OCI-LY1 (cell line): ENCODE measurements at regions not wholly inside any gene's neighbourhood (a gene's known extent, or its start where the extent isn't known, plus 50 kb on each side); places are given as distances from the start of the nearest gene placed in this dataset.

Experiments
- H2AFZ ChIP-seq: fragments of 200-600 bp; sonication (generic), shearing (Covaris generic); 2 replicates; pipeline ENCODE4 v1.6.0; 2014; ENCODE audit warnings: antibody characterized with exemption, mild to moderate bottlenecking, low read length
- H3F3A ChIP-seq: fragments of 200-600 bp; sonication (generic), shearing (Covaris generic); 2 replicates; pipeline ENCODE4 v1.6.0; 2014; ENCODE audit warnings: mild to moderate bottlenecking, antibody characterized with exemption, low read length, moderate library complexity; ENCODE audit not compliant: insufficient read depth
- H3K27ac ChIP-seq: fragments of 200-600 bp; sonication (generic); 2 replicates; pipeline ENCODE4 v1.5.1; 2014; ENCODE audit warnings: low read length, mixed run types, mild to moderate bottlenecking, low read depth; ENCODE audit not compliant: poor library complexity, severe bottlenecking
- H3K27me3 ChIP-seq: fragments of 200-600 bp; sonication (generic); 2 replicates; pipeline ENCODE4 v1.6.0; 2014; ENCODE audit warnings: antibody characterized with exemption, mild to moderate bottlenecking, low read length, moderate library complexity; ENCODE audit not compliant: insufficient read depth
- H3K36me3 ChIP-seq: fragments of 200-600 bp; sonication (generic); 2 replicates; pipeline ENCODE4 v1.6.1; 2014; ENCODE audit warnings: mild to moderate bottlenecking, antibody characterized with exemption, low read length, moderate library complexity, mixed read lengths; ENCODE audit not compliant: insufficient read depth
- H3K4me1 ChIP-seq: fragments of 200-600 bp; sonication (generic); 2 replicates; pipeline ENCODE4 v1.5.1; 2014; ENCODE audit warnings: mild to moderate bottlenecking, low read length, moderate library complexity; ENCODE audit not compliant: insufficient read depth, severe bottlenecking
- H3K4me2 ChIP-seq: fragments of 200-600 bp; sonication (generic), shearing (Covaris generic); 2 replicates; pipeline ENCODE4 v1.6.1; 2014; ENCODE audit warnings: low read length
- H3K4me3 ChIP-seq: fragments of 200-600 bp; sonication (generic); 2 replicates; pipeline ENCODE4 v1.5.1; 2014; ENCODE audit warnings: low read length, low read depth, mild to moderate bottlenecking, mixed read lengths; ENCODE audit not compliant: poor library complexity, severe bottlenecking
- H3K79me2 ChIP-seq: fragments of 200-600 bp; shearing (Covaris generic); 2 replicates; pipeline ENCODE4 v1.6.1; 2016; ENCODE audit warnings: mixed run types, low read length, mixed read lengths; ENCODE audit not compliant: insufficient read depth
- H3K9ac ChIP-seq: fragments of 200-600 bp; sonication (generic), shearing (Covaris generic); 2 replicates; pipeline ENCODE4 v1.6.1; 2014; ENCODE audit warnings: mild to moderate bottlenecking, low read length, mixed read lengths
- H3K9me2 ChIP-seq: fragments of 200-600 bp; sonication (generic), shearing (Covaris generic); 2 replicates; pipeline ENCODE4 v1.6.1; 2014; ENCODE audit warnings: low read depth, mild to moderate bottlenecking, low read length, mixed read lengths
- H3K9me3 ChIP-seq: fragments of 200-600 bp; shearing (Covaris generic); 2 replicates; pipeline ENCODE4 v1.6.1; 2014; ENCODE audit warnings: low read length, mixed read lengths
- H4K20me1 ChIP-seq: fragments of 200-600 bp; sonication (generic), shearing (Covaris generic); 2 replicates; pipeline ENCODE4 v1.6.0; 2016; ENCODE audit warnings: mild to moderate bottlenecking, low read length; ENCODE audit not compliant: insufficient read depth
- EZH2 ChIP-seq: fragments of 200-600 bp; sonication (generic), shearing (Covaris generic); IDR thresholded peaks from 2 replicates; pipeline ENCODE4 v1.8.0; 2017; ENCODE audit warnings: borderline replicate concordance, mixed run types, mild to moderate bottlenecking, antibody characterized with exemption, low read length, moderate library complexity, mixed read lengths
- TF ChIP-seq, protein P1 (sequence below): fragments of 200-600 bp; sonication (generic), shearing (Covaris generic); IDR thresholded peaks from 2 replicates; pipeline ENCODE4 v1.5.1; 2017; ENCODE audit warnings: mild to moderate bottlenecking, antibody characterized with exemption, low read length, moderate library complexity, mixed read lengths

DNA sequence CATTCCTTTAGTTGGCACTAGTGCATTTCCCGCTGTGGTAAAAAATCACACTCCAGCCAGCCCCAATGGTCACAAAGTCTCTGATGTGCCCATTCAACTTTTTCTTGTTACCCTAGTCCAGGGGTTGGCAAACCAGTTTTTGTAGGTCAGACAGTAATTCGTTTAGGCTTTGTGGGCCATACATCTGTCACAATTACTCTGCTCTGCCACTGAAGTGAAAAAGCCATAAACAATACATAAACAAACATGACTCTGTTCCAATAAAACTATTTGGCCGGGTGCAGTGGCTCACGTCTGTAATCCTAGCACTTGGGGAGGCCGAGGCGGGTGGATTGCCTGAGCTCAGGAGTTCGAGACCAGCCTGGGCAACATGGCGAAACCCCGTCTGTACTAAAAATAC lies 78.5 kb downstream of the POLR2M start:
- H2AFZ ChIP-seq = no peak overlapping the region
- H3K27me3 ChIP-seq = no peaks in the 10 kb centered on the region
- no peaks in the 10 kb centered on the region for H3K36me3 ChIP-seq
- H3K4me2 ChIP-seq = no peak overlapping the region
- H3K9me2 ChIP-seq = no peaks in the 10 kb centered on the region
- H4K20me1 ChIP-seq = no peaks in the 10 kb centered on the region
- H3K4me1 ChIP-seq = no peaks in the 10 kb centered on the region
- no peaks in the 10 kb centered on the region for H3F3A ChIP-seq
- TF ChIP-seq, protein P1, sequence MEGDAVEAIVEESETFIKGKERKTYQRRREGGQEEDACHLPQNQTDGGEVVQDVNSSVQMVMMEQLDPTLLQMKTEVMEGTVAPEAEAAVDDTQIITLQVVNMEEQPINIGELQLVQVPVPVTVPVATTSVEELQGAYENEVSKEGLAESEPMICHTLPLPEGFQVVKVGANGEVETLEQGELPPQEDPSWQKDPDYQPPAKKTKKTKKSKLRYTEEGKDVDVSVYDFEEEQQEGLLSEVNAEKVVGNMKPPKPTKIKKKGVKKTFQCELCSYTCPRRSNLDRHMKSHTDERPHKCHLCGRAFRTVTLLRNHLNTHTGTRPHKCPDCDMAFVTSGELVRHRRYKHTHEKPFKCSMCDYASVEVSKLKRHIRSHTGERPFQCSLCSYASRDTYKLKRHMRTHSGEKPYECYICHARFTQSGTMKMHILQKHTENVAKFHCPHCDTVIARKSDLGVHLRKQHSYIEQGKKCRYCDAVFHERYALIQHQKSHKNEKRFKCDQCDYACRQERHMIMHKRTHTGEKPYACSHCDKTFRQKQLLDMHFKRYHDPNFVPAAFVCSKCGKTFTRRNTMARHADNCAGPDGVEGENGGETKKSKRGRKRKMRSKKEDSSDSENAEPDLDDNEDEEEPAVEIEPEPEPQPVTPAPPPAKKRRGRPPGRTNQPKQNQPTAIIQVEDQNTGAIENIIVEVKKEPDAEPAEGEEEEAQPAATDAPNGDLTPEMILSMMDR = no peak
- no peaks in the 10 kb centered on the region for H3K79me2 ChIP-seq
- H3K9ac ChIP-seq = no peak overlapping the region
- no peak overlapping the region for H3K4me3 ChIP-seq
- H3K27ac ChIP-seq = no peak overlapping the region
- H3K9me3 ChIP-seq = no peaks in the 10 kb centered on the region

- Histone ChIP-seq H3K4me2 (no peak overlapping the region), H3K9me3 (no peaks in the 10 kb centered on the region), H3K4me1 (no peaks in the 10 kb centered on the region), H3F3A (no peaks in the 10 kb centered on the region), H2AFZ (no peak overlapping the region), H3K9ac (no peak overlapping the region), H3K27me3 (0 out of 2 replicates have a peak, but pooled peaks cover 3% of the 10 kb centered on the region), H4K20me1 (no peaks in the 10 kb centered on the region), H3K36me3 (no peaks in the 10 kb centered on the region), H3K79me2 (no peaks in the 10 kb centered on the region), H3K27ac (no peak overlapping the region), H3K4me3 (no peak overlapping the region), H3K9me2 (no peaks in the 10 kb centered on the region)
- TF ChIP-seq EZH2 = no peak
- TF ChIP-seq, protein P1 = no peak
Observed at GRCh38 chr15:57785959-57786358, 79.4 kb downstream of the POLR2M start.

DNA sequence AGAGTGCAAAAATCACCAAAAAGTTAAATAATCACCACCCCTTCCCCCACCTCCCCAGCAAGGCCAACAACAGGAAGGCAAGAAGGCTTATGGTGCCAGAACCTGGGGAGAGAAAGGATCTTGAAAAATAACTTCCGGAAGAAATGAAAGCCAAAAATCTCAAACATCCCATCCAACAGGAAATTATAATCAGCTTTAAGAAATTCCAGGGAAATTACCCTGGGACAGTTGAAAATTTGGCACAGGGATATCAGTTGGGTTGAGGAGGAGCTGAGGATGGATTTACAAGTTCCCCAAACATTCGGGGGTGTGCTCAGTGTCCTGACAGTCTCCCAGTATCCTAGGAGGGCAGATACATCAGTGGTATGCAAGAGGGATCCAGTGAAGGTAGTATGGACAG lies 82.7 kb downstream of the POLR2M start:
- Histone ChIP-seq H3K36me3 (no peaks in the 10 kb centered on the region), H3K4me3 (no peak overlapping the region), H3K79me2 (no peaks in the 10 kb centered on the region), H3K9ac (no peak overlapping the region), H3K27ac (no peak overlapping the region), H2AFZ (no peak overlapping the region), H4K20me1 (no peaks in the 10 kb centered on the region), H3K4me2 (no peak overlapping the region), H3K27me3 (0 out of 2 replicates have a peak, but pooled peaks cover 3% of the 10 kb centered on the region), H3K9me3 (no peaks in the 10 kb centered on the region), H3K4me1 (no peaks in the 10 kb centered on the region), H3F3A (no peaks in the 10 kb centered on the region), H3K9me2 (no peaks in the 10 kb centered on the region)
- TF ChIP-seq EZH2 = no peak
- TF ChIP-seq, protein P1 = no peak
